Keratinocyte (primary cell): ENCODE measurements at regions not wholly inside any gene's neighbourhood (a gene's known extent, or its start where the extent isn't known, plus 50 kb on each side); places are given as distances from the start of the nearest gene placed in this dataset.

ENCODE experiments used
- DNase-seq: peaks from one replicate; pipeline ENCODE4 v3.0.0-alpha.2; 2011; ENCODE audit warnings: low read depth, missing footprints, low spot score
- FAIRE-seq: peaks from 2 replicates; lab custom pipeline; 2011; peaks lifted over from hg19 to GRCh38; lab: Jason Lieb, UNC
- H2AFZ ChIP-seq: 2 replicates; pipeline ENCODE4 v1.6.0; 2012; ENCODE audit warnings: low read length, control low read depth, inconsistent platforms; ENCODE audit not compliant: control insufficient read depth
- H3K27ac ChIP-seq: 2 replicates; pipeline ENCODE4 v1.5.1; 2011; ENCODE audit warnings: low read length; ENCODE audit not compliant: control insufficient read depth, insufficient read depth
- H3K27me3 ChIP-seq: 3 replicates; pipeline ENCODE4 v1.6.0; 2011; ENCODE audit warnings: low read length; ENCODE audit not compliant: control insufficient read depth, insufficient read depth; ENCODE audit errors: extremely low read depth
- H3K36me3 ChIP-seq, 2 experiments: 2 replicates in 1 of 2; 3 replicates in 1 of 2; pipeline ENCODE4 v1.5.1; 2011; ENCODE audit warnings: low read length in 2 of 2, mild to moderate bottlenecking in 1 of 2; ENCODE audit not compliant: control insufficient read depth in 2 of 2, insufficient read depth in 2 of 2; ENCODE audit errors: extremely low read depth in 1 of 2
- H3K4me1 ChIP-seq: 3 replicates; pipeline ENCODE4 v1.5.1; 2011; ENCODE audit warnings: low read length; ENCODE audit not compliant: control insufficient read depth, insufficient read depth; ENCODE audit errors: extremely low read depth
- H3K4me2 ChIP-seq: 3 replicates; pipeline ENCODE4 v1.6.0; 2011; ENCODE audit warnings: low read depth, low read length; ENCODE audit not compliant: control insufficient read depth, insufficient read depth; ENCODE audit errors: extremely low read depth
- H3K4me3 ChIP-seq, 3 experiments: fragments of 200-600 bp in 1 of 3; sonication (generic) in 1 of 3; 2 replicates in 2 of 3; 3 replicates in 1 of 3; pipeline ENCODE4 v1.5.1; 2011 to 2016; ENCODE audit warnings: low read length in 3 of 3, mild to moderate bottlenecking in 3 of 3, control low read depth in 2 of 3, inconsistent platforms in 1 of 3, low read depth in 1 of 3, mixed read lengths in 1 of 3, mixed run types in 1 of 3, moderate library complexity in 1 of 3; ENCODE audit not compliant: control insufficient read depth in 2 of 3, insufficient read depth in 2 of 3; ENCODE audit errors: extremely low read depth in 1 of 3
- H3K79me2 ChIP-seq: 2 replicates; pipeline ENCODE4 v1.6.0; 2012; ENCODE audit warnings: low read length; ENCODE audit not compliant: control insufficient read depth, insufficient read depth
- H3K9ac ChIP-seq: 3 replicates; pipeline ENCODE4 v1.6.0; 2011; ENCODE audit warnings: low read length; ENCODE audit not compliant: control insufficient read depth, insufficient read depth; ENCODE audit errors: extremely low read depth
- H3K9me1 ChIP-seq: 3 replicates; pipeline ENCODE4 v1.6.0; 2011; ENCODE audit warnings: low read length; ENCODE audit not compliant: control insufficient read depth, insufficient read depth; ENCODE audit errors: extremely low read depth
- H3K9me3 ChIP-seq: 2 replicates; pipeline ENCODE4 v1.5.1; 2012; ENCODE audit warnings: low read depth, low read length; ENCODE audit not compliant: control insufficient read depth
- H4K20me1 ChIP-seq: 3 replicates; pipeline ENCODE4 v1.6.0; 2011; ENCODE audit warnings: low read length; ENCODE audit not compliant: control insufficient read depth, insufficient read depth; ENCODE audit errors: extremely low read depth
- EZH2 ChIP-seq: IDR thresholded peaks from one replicate; pipeline ENCODE4 v1.6.1; 2012; ENCODE audit warnings: inconsistent platforms, mild to moderate bottlenecking, low read length, moderate library complexity
- dilution Hi-C: fragments of 300-500 bp; cut with MboI; formaldehyde crosslinking; loops from one replicate; pipeline ENCODE4 v1.7.0; 2020; ENCODE audit warnings: low sequenced_read_pairs; ENCODE audit not compliant: extremely low pct_ligation_motif_present
- TF ChIP-seq, protein P1 (sequence below), 3 experiments: IDR thresholded peaks in 1 of 3; conservative IDR thresholded peaks in 1 of 3; optimal IDR thresholded peaks in 1 of 3; 2 replicates in 2 of 3; 3 replicates in 1 of 3; pipeline versions ENCODE3 to v1.5.1; 2011; ENCODE audit warnings: low read length in 3 of 3, mild to moderate bottlenecking in 3 of 3, moderate library complexity in 2 of 3, control low read depth in 1 of 3, inconsistent platforms in 1 of 3; ENCODE audit not compliant: insufficient read depth in 2 of 3; ENCODE audit errors: extremely low read depth in 1 of 3

DNA sequence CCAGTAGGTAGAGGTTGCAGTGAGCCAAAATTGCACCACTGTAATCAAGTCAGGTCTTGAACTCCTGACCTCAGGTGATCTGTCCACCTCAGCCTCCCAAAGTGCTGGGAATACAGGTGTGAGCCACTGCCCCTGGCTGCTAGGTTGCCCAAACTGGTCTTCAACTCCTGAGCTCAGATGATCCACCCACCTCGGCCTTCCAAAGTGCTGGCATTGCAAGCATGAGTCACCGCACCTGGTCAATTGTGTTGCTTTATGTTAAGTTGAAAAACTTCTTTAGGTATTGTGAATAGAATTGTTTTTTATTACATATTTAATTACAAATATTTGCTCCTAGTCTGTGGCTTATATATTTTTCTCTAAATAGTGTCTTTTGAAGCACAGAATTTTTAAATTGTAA is 80.5 kb downstream of the PRKAB2 start:
- no peak for FAIRE-seq

DNA sequence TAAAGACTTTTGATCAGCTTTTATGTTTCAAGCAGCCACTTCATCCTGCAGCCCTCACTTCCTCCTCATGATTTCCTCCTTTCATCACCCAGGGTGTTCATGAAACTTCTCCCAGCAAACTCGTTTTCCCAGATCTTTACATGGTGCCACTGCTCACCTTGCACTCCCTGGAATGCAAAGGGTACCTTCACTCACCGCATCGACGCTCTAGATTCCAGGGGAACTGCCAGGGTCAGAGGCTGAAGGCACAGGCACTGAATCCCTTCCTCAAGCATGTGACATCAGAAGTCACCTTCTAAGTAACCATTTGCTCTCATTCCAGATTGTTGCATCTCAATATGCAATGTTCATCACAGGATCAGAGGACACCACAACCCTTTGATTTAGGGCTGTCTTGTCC is 82.8 kb downstream of the PRKAB2 start:
- Histone ChIP-seq H3K9me3 (no peaks in the 10 kb centered on the region), H3K4me2 (no peak overlapping the region), H3K4me3 (no peak overlapping the region), H3K27ac (no peak overlapping the region), H3K9ac (no peak overlapping the region), H3K4me1 (no peaks in the 10 kb centered on the region), H3K9me1 (no peaks in the 10 kb centered on the region), H3K36me3 (no peaks in the 10 kb centered on the region), H2AFZ (no peak overlapping the region), H3K27me3 (no peaks in the 10 kb centered on the region), H4K20me1 (no peaks in the 10 kb centered on the region), H3K79me2 (no peaks in the 10 kb centered on the region)
- no peak for FAIRE-seq
- DNase-seq: no peak
- dilution Hi-C loops: no loop called here
- no peak for TF ChIP-seq EZH2
- TF ChIP-seq, protein P1, sequence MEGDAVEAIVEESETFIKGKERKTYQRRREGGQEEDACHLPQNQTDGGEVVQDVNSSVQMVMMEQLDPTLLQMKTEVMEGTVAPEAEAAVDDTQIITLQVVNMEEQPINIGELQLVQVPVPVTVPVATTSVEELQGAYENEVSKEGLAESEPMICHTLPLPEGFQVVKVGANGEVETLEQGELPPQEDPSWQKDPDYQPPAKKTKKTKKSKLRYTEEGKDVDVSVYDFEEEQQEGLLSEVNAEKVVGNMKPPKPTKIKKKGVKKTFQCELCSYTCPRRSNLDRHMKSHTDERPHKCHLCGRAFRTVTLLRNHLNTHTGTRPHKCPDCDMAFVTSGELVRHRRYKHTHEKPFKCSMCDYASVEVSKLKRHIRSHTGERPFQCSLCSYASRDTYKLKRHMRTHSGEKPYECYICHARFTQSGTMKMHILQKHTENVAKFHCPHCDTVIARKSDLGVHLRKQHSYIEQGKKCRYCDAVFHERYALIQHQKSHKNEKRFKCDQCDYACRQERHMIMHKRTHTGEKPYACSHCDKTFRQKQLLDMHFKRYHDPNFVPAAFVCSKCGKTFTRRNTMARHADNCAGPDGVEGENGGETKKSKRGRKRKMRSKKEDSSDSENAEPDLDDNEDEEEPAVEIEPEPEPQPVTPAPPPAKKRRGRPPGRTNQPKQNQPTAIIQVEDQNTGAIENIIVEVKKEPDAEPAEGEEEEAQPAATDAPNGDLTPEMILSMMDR (optimal IDR thresholded peaks at IDR 0.05 in 1 of 3, IDR thresholded peaks at IDR 0.05 in 1 of 3, conservative IDR thresholded peaks at IDR 0.05 in 1 of 3; ENCODE audit: extremely low read depth in 1 of 3, insufficient read depth in 2 of 3, low read length in 3 of 3): no peak

More for the DNA sequence above, 80.5 kb downstream of the PRKAB2 start:
- Histone ChIP-seq H3K9me1 (no peaks in the 10 kb centered on the region), H2AFZ (no peak overlapping the region), H3K4me1 (no peaks in the 10 kb centered on the region), H3K36me3 (no peaks in the 10 kb centered on the region), H4K20me1 (no peaks in the 10 kb centered on the region), H3K9me3 (no peaks in the 10 kb centered on the region), H3K79me2 (no peaks in the 10 kb centered on the region), H3K27ac (no peak overlapping the region), H3K9ac (no peak overlapping the region), H3K4me2 (no peak overlapping the region), H3K27me3 (no peaks in the 10 kb centered on the region), H3K4me3 (no peak overlapping the region)
- DNase-seq: no peak
- no peak for TF ChIP-seq EZH2
- TF ChIP-seq, protein P1 (optimal IDR thresholded peaks at IDR 0.05 in 1 of 3, IDR thresholded peaks at IDR 0.05 in 1 of 3, conservative IDR thresholded peaks at IDR 0.05 in 1 of 3; ENCODE audit: extremely low read depth in 1 of 3, insufficient read depth in 2 of 3, low read length in 3 of 3): no peak
- dilution Hi-C loops: no loop called here
